ENCODE measurements at regions not wholly inside any gene's neighbourhood (a gene's known extent, or its start where the extent isn't known, plus 50 kb on each side); places are given as distances from the start of the nearest gene placed in this dataset.

DNA sequence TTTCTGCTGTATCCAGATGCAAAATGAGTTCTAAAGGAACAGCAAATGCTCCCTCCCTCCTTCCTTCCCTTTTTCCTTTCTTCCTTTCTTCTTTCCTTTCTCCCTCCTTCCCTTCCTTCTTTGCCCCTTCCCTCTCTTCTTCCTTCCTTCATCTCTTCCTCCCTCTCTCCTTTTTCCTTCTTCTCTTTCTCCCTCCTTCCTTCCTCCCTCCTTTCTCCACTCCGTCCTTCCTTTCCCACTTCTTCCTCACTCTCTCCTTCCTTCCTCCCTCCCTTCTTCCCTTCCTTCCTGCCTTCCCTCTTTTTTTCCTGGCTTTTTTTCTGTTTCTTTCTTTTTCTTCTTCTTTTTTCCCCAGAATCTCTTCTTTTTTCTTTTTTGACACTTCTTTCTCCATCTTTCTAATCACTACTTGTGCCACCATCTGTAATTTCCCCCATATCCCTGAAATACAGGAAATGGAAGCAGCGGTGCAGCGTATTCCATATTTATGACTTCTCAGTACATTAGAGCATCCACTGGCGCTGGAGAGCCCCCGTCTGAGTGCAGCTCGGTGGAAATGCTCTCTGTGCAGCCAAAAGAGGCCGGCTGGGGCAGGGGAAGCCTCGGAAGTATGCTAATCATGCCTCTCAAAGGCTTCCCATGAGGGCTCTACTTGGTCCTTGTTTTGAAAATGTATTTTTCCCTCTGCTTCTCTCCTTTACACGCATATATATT, 275.6 kb downstream of the TSHZ3 start:
- Histone ChIP-seq H3K4me1 (ENCODE audit: insufficient read depth, low read length) (peaks cover 11% of the 10 kb centered on the region; the same call in 1 of the 2 replicates), H3K9ac (ENCODE audit: low read depth, low read length) (no peak overlapping the region), H3K9me3 (ENCODE audit: control insufficient read depth, insufficient read depth, low read length) (no peaks in the 10 kb centered on the region), H3K36me3 (ENCODE audit: insufficient read depth, low read length) (no peaks in the 10 kb centered on the region)

DNA sequence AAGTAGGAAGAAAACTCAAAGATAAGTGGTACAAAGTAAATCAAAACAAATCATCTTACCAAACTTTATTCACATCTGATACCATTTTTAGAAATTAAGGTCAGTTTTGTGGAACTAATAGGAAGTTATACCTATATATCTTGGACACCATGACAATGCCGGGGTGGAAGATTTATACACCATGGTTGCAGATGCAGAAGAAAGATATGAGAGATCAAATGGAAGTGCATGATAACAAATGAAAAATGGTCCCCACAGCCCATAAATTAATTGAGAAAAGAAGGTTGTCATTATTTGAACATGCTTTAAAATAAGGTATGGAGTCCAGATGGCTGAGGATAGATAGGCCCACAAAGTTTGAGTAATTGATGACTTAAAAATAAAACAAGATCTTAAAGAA, 276.8 kb downstream of the TSHZ3 start:
- H3K9me3 ChIP-seq (ENCODE audit: control insufficient read depth, insufficient read depth, low read length): no peaks in the 10 kb centered on the region
- H3K4me1 ChIP-seq (ENCODE audit: insufficient read depth, low read length): peaks cover 11% of the 10 kb centered on the region; the same call in 1 of the 2 replicates
- H3K9ac ChIP-seq (ENCODE audit: low read depth, low read length): no peak overlapping the region
- H3K36me3 ChIP-seq (ENCODE audit: insufficient read depth, low read length): no peaks in the 10 kb centered on the region

DNA sequence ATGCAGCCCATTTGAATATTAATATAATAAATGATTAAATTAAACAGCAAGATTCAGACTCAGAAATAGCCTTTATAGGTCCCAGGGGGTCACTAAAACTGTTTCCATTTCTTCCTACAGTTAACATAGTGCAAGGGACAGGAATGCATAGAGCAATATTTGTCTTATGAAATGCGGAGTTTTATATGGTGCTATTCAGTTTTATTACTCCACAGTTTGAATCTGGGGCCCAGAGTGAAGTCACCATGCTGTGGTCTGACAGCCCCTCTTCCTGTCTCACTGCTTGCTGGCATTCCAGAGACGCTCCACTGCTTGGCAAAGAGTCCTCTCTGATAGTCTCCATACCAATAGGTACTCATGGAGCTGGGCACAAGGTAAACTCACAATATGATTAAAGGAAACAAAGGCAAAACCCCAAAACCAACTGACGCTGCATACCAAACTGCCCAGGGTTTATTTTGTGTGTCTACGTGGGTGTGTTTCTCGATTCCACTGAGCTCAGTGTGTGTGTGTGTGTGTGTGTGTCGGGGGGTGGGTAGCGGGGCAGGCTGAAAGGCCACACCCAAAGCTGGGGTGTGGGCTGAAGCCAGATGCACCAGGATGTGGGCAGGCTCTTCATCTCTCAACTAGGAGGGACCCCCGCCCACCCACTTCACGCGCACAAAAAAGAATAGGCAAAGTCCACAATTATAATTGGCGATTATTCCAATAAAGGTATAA, 277.9 kb downstream of the TSHZ3 start:
- Histone ChIP-seq H3K9me3 (ENCODE audit: control insufficient read depth, insufficient read depth, low read length) (no peaks in the 10 kb centered on the region), H3K9ac (ENCODE audit: low read depth, low read length) (no peak overlapping the region), H3K4me1 (ENCODE audit: insufficient read depth, low read length) (peaks cover 14% of the 10 kb centered on the region), H3K36me3 (ENCODE audit: insufficient read depth, low read length) (no peaks in the 10 kb centered on the region)

DNA sequence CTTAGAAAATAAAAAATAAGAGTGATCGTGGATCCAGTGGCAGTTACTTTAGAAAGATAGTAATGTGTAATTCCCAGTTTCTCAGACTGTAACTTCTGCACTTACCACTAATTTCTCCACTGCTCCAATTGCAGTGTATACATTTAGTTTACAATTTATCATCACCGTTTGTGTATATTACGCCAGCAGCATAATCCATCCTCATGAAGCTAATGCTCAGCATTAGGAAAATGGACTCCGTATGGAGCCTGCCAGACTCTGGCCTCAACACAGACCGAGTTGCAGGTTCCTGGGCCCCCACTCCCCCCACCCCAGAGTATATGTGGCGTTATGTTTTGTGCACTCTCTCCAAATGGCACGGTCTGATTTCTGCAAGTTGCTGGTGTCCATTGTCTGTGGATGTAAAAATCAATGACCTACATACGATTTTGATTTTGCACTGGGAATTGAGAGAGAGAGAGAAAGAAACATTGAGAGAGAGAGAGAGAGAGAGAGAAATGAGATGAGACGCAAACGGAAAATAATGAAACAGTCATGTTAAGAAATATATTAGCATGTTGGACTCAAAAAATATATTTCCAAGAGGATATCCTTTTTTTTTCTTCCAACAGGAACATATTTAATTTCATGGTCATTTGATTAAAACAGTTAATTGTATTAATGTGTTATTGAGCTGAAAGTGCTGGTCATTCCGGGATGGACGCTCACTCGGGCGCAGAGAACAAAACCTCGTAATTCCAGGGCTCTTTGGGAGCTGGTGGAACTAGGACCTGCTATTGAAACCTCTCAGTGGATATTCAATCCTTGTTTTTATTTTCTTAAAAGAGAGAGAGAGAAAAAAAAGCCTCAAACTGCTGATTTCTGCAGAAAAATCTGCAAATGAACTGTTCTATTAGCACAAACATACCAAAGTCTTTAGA, 278.8 kb downstream of the TSHZ3 start:
- Histone ChIP-seq H3K9me3 (ENCODE audit: control insufficient read depth, insufficient read depth, low read length) (no peaks in the 10 kb centered on the region), H3K9ac (ENCODE audit: low read depth, low read length) (no peak overlapping the region), H3K36me3 (ENCODE audit: insufficient read depth, low read length) (no peaks in the 10 kb centered on the region), H3K4me1 (ENCODE audit: insufficient read depth, low read length) (peaks cover 14% of the 10 kb centered on the region)

DNA sequence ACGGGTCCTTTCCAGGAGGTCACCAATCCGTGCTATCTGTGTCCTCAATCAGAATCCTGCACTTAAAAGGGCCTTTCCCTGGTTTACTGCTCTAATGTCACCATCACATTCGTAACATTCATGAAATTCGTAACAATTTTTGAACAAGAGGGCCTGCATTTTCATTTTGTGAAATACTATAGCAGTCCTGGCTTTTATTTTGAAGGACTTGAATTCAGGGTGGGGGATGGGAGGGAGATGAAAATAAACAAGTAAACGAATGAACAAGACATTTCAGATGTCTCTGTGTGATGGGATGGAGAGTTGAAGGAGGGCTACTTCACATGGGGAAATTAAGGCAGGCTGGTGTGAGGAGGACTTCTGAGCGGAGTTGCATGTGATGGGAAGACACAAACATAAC, 281.0 kb downstream of the TSHZ3 start:
- H3K36me3 ChIP-seq (ENCODE audit: insufficient read depth, low read length): no peaks in the 10 kb centered on the region
- peaks cover 9% of the 10 kb centered on the region for H3K4me1 ChIP-seq (ENCODE audit: insufficient read depth, low read length)
- no peak overlapping the region for H3K9ac ChIP-seq (ENCODE audit: low read depth, low read length)
- no peaks in the 10 kb centered on the region for H3K9me3 ChIP-seq (ENCODE audit: control insufficient read depth, insufficient read depth, low read length)

DNA sequence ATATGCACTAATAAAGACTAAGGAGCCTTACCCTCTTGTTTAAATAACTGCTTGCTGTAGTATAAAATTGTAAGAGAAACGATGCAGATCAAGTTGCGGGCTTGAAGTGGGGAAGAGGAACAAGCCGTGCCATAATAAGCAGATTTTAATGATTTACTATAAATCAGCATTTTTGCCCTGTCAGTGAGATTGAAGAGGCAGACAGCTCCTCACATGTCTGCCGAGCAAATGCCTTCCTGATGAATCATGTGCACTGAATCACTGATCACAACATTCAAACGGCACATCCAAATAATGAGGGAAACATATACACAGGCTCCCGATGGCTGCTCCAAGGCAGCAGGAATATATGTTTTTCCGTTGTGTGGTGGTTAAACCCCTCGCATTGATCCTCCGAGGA, 282.9 kb downstream of the TSHZ3 start:
- Histone ChIP-seq H3K4me1 (ENCODE audit: insufficient read depth, low read length) (peaks cover 9% of the 10 kb centered on the region), H3K9ac (ENCODE audit: low read depth, low read length) (no peak overlapping the region), H3K9me3 (ENCODE audit: control insufficient read depth, insufficient read depth, low read length) (no peaks in the 10 kb centered on the region), H3K36me3 (ENCODE audit: insufficient read depth, low read length) (no peaks in the 10 kb centered on the region)

DNA sequence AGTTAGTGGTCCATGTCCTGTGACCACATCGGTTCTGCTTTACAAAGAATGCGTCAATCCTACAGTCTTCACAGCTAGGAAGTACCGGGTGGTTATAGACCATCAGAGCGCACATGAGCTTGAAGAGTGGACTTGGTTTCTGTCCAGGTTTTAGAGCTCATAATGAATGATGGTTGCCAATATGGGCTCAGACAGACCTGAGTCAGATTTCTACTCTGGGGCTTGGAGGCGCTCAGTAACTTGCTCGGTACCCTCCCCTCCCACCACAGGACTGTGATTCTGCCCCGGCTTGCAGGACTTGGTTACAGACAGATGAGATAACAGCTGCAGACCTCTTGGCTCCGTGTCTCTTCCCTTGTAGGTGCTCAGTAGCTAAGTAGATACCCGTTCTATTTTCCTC, 284.7 kb downstream of the TSHZ3 start:
- peaks cover 3% of the 10 kb centered on the region; the same call in 1 of the 2 replicates for H3K4me1 ChIP-seq (ENCODE audit: insufficient read depth, low read length)
- H3K9ac ChIP-seq (ENCODE audit: low read depth, low read length): no peak overlapping the region
- H3K36me3 ChIP-seq (ENCODE audit: insufficient read depth, low read length): no peaks in the 10 kb centered on the region
- no peaks in the 10 kb centered on the region for H3K9me3 ChIP-seq (ENCODE audit: control insufficient read depth, insufficient read depth, low read length)

DNA sequence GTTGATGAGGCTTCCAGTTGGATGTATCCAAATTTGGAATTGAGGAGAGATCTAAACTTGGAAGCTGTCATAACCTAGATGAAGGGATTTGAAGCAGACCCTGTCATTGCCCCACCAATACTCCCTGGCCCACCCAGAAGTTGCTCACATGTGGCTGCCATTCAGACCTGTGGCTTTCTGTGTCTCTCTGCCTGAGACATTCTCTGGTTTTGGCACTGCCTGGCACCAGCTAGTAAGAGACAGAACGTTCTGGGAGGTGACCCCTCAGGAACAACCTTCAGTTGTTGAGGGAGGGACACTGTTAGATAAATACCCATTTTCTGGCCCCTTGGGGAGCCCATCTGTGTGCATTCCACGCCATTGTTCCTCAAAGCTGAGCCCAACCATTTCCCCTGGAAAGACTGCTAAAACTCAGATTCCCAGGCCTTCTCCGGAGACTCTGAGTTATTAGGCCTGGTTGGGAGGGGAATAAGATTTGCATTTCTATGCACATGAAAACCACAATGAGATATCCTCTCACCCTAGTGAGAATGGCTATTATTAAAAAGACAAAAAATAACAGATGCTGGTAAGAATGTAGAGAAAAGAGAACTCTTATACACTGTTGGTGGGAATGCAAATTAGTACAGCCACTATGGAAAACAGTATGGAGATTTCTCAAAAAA, 290.4 kb downstream of the TSHZ3 start:
- H3K4me1 ChIP-seq (ENCODE audit: insufficient read depth, low read length): no peaks in the 10 kb centered on the region

DNA sequence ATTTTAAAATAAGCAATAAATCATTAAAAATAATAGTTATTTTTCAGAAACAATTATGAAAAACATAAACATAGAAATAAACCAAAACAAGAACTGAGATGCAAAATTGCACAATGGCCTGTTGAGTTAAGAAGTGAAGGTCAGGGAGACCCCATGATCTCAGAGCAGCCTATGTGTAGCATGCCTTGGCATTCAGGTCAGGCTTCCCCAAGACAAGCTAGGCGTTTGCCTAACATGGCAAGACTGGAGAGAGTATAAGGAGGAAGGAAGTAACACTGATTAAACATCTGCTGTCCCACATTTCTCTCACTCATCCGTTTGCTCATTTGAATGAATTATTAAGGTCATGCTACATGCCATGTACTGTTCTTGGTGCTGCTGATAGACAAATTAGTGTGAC, 291.8 kb downstream of the TSHZ3 start:
- Histone ChIP-seq H3K9ac (ENCODE audit: low read depth, low read length) (no peak overlapping the region), H3K9me3 (ENCODE audit: control insufficient read depth, insufficient read depth, low read length) (no peaks in the 10 kb centered on the region), H3K4me1 (ENCODE audit: insufficient read depth, low read length) (no peaks in the 10 kb centered on the region), H3K36me3 (ENCODE audit: insufficient read depth, low read length) (no peaks in the 10 kb centered on the region)

More for the DNA sequence above, 290.4 kb downstream of the TSHZ3 start:
- Histone ChIP-seq H3K36me3 (ENCODE audit: insufficient read depth, low read length) (no peaks in the 10 kb centered on the region), H3K9me3 (ENCODE audit: control insufficient read depth, insufficient read depth, low read length) (no peaks in the 10 kb centered on the region), H3K9ac (ENCODE audit: low read depth, low read length) (no peak overlapping the region)

DNA sequence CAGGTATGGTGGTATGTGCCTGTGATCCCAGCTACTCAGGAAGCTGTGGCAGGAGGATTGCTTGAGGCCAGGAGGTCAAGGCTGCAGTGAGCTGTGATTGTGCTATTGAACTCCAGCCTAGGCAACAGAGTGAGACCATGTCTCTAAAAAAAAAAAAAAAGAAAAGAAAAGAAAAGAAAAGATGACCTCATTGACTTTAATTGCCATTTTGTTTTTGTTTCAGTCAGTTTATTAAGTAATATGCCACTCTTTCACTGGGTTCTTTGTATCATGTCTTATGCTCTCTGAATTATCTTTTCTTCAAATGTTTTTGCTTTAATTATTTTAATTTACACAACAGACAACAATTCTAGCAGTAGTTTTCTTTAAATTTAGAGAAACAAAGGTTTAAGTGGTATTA, 293.8 kb downstream of the TSHZ3 start:
- no peaks in the 10 kb centered on the region for H3K4me1 ChIP-seq (ENCODE audit: insufficient read depth, low read length)
- H3K9ac ChIP-seq (ENCODE audit: low read depth, low read length): no peak overlapping the region
- H3K9me3 ChIP-seq (ENCODE audit: control insufficient read depth, insufficient read depth, low read length): no peaks in the 10 kb centered on the region
- H3K36me3 ChIP-seq (ENCODE audit: insufficient read depth, low read length): no peaks in the 10 kb centered on the region

DNA sequence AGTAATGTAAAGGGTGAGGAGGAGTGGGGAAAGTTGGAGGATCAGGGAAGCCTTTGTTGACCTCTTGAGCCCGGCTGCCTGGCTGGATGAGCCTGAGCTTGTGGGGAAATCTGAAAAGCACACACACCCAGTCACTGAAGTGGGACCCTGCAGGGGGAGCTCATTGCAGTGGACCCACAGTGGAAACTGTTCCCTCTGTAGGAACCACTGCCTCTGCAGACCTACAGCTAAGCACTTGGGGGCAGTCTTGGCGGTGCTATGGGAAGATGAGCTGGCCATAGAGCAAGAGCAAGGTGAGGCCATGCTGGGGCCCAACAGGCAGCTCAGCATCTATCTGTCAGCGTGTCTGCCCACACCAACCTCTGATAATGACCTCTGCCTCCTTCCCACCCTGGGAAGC, 294.8 kb downstream of the TSHZ3 start:
- no peaks in the 10 kb centered on the region for H3K36me3 ChIP-seq (ENCODE audit: insufficient read depth, low read length)
- H3K4me1 ChIP-seq (ENCODE audit: insufficient read depth, low read length): no peaks in the 10 kb centered on the region
- no peaks in the 10 kb centered on the region for H3K9me3 ChIP-seq (ENCODE audit: control insufficient read depth, insufficient read depth, low read length)
- no peak overlapping the region for H3K9ac ChIP-seq (ENCODE audit: low read depth, low read length)

DNA sequence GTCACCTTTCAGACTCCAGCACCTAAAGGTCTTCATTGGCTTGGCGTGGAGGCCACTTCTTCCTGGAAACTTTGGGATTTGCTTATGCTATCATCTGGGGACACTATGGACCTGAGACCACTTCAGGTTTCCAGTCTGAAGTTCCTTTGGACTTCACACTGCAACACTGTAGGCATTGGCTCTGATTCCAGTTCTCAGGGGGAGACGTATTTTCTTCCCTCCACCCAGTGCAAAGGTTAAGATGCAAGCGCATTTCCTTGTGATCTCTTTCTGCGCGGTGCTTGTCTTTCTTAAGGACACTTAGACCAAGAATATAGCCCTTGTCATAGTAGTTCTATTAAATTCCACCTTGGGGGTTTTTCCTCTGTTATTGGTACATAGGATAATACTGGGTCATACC, 299.8 kb downstream of the TSHZ3 start:
- no peaks in the 10 kb centered on the region for H3K4me1 ChIP-seq (ENCODE audit: insufficient read depth, low read length)
- H3K9me3 ChIP-seq (ENCODE audit: control insufficient read depth, insufficient read depth, low read length): no peaks in the 10 kb centered on the region
- no peak overlapping the region for H3K9ac ChIP-seq (ENCODE audit: low read depth, low read length)
- no peaks in the 10 kb centered on the region for H3K36me3 ChIP-seq (ENCODE audit: insufficient read depth, low read length)

DNA sequence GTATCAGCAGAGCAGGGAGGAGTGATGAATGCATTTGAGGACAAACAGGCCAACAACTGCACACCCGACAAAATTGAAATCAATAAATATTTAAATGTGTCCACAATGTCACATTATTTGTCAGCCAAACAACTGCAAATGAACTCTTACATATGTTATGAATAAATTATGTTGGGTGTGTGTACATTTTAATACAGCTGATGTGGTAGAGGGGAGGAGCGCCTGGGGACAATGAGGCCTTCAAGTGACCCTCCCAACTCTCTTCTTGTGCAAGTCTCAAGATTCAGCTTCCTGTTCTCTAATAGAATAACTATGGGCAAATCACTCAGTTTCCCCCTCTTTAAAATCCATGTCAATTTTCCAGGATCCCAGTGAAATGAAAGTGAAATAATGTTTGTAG, 303.2 kb downstream of the TSHZ3 start:
- Histone ChIP-seq H3K9ac (ENCODE audit: low read depth, low read length) (no peak overlapping the region), H3K36me3 (ENCODE audit: insufficient read depth, low read length) (no peaks in the 10 kb centered on the region), H3K9me3 (ENCODE audit: control insufficient read depth, insufficient read depth, low read length) (no peaks in the 10 kb centered on the region), H3K4me1 (ENCODE audit: insufficient read depth, low read length) (no peaks in the 10 kb centered on the region)

DNA sequence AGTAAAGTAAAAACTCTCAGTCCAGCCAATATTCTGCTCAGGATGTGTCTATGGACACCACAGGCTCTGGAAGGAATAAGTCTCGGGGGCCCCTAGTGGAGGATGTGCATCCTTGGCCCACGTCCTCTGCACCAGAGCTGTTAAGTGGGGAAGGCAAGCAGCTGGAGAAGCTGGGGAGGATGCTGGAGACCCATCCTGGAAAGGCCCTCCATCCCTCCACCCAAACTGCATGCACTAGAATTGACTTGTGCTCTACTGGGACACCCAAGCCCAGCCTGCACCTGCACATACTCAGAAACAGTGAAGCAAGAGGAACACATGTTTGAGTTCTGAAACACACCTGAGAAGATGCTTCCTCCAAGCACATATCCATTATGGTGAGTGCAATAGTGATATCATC, 307.8 kb downstream of the TSHZ3 start:
- H3K9me3 ChIP-seq (ENCODE audit: control insufficient read depth, insufficient read depth, low read length): no peaks in the 10 kb centered on the region

More for the DNA sequence above, 307.8 kb downstream of the TSHZ3 start:
- H3K36me3 ChIP-seq (ENCODE audit: insufficient read depth, low read length): no peaks in the 10 kb centered on the region
- no peak overlapping the region for H3K9ac ChIP-seq (ENCODE audit: low read depth, low read length)
- H3K4me1 ChIP-seq (ENCODE audit: insufficient read depth, low read length): no peaks in the 10 kb centered on the region

All from ES-I3 (cell line).